HUES48 (cell line): ENCODE measurements at regions not wholly inside any gene's neighbourhood (a gene's known extent, or its start where the extent isn't known, plus 50 kb on each side); places are given as distances from the start of the nearest gene placed in this dataset.

ENCODE experiments used
- H3K27ac ChIP-seq: one replicate; pipeline ENCODE4 v1.7.0; 2013; ENCODE audit warnings: low read depth, low read length, inconsistent platforms
- H3K27me3 ChIP-seq: 2 replicates; pipeline ENCODE4 v1.6.1; 2013; ENCODE audit warnings: mild to moderate bottlenecking, low read length; ENCODE audit not compliant: control insufficient read depth, insufficient read depth
- H3K36me3 ChIP-seq: 2 replicates; pipeline ENCODE4 v1.6.1; 2013; ENCODE audit warnings: low read length; ENCODE audit not compliant: control insufficient read depth, insufficient read depth
- H3K4me1 ChIP-seq: 2 replicates; pipeline ENCODE4 v1.6.1; 2013; ENCODE audit warnings: mild to moderate bottlenecking, low read length; ENCODE audit not compliant: control insufficient read depth, insufficient read depth
- H3K4me3 ChIP-seq: 2 replicates; pipeline ENCODE4 v1.5.1; 2013; ENCODE audit warnings: mild to moderate bottlenecking, low read depth, low read length
- H3K9ac ChIP-seq: 2 replicates; pipeline ENCODE4 v1.6.1; 2013; ENCODE audit warnings: mild to moderate bottlenecking, low read depth, low read length, moderate library complexity
- H3K9me3 ChIP-seq: 2 replicates; pipeline ENCODE4 v1.6.1; 2013; ENCODE audit warnings: low read length; ENCODE audit not compliant: control insufficient read depth, insufficient read depth

DNA sequence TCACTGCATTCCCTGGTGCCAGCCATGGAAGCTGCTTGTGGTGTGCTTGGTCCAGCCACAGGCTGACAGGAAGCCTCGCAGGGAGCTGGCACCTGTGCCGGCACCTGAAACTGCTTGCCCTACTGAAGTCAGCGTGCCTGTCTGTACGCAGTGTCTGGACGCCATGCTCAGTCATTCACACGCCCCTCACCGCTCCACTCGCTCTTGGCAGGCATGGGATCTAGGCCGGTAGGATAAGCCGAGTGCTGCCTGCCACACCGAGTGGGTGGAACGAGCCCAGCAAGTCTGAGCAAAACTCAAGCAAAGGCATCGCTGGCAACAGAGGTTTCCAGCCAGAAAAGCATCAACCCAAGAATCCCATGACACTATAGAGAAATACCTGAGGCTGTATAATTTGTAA is 350.6 kb downstream of the CDH11 start:
- no peak overlapping the region for H3K9ac ChIP-seq
- no peak overlapping the region for H3K27ac ChIP-seq
- no peaks in the 10 kb centered on the region for H3K27me3 ChIP-seq
- H3K4me3 ChIP-seq, result no peak overlapping the region
- no peaks in the 10 kb centered on the region for H3K36me3 ChIP-seq
- H3K4me1 ChIP-seq, result no peaks in the 10 kb centered on the region
- no peaks in the 10 kb centered on the region for H3K9me3 ChIP-seq

DNA sequence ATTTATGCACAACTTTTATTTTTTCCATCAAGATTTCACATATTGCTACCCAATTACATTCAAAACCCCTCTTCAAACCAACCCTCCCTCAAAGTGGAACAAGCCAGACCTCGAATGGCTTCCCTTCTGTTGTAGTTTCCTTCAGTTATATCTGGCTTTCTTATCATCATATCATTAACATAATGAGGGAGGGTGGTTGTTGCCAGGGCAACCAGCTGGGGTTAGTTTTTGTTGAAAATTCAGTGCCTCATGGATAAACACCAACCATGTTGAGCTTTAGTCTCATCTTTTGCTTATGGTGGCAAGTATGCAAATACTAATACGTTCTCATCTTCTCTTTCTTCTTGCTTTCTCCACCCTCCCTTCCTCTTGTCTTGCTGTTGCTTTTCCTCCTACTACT is 359.7 kb downstream of the CDH11 start:
- Histone ChIP-seq H3K9ac (no peak overlapping the region), H3K27me3 (no peaks in the 10 kb centered on the region), H3K36me3 (no peaks in the 10 kb centered on the region), H3K9me3 (no peaks in the 10 kb centered on the region), H3K27ac (no peak overlapping the region), H3K4me1 (no peaks in the 10 kb centered on the region), H3K4me3 (no peak overlapping the region)

DNA sequence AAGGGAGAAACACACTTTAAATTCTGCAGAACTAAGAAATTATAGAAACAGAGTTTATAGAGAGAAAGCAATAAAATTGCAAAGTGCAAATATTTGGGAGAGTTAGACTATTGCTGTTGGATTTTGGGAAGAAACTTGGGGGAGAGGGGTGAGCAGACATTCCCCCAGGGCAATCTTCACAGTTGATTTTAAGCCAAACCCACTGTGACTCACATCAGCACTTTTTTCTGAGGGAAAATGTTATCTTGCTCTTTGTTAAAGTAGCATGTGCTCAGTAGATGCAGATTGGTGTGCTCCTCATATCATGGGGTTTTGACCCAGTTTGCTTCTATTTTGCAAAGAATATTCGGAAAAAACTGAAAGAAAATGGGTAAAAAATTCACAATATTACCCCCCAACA is 367.6 kb downstream of the CDH11 start:
- Histone ChIP-seq H3K9ac (no peak overlapping the region), H3K4me1 (no peaks in the 10 kb centered on the region), H3K36me3 (no peaks in the 10 kb centered on the region), H3K27ac (no peak overlapping the region), H3K27me3 (no peaks in the 10 kb centered on the region), H3K4me3 (no peak overlapping the region), H3K9me3 (no peaks in the 10 kb centered on the region)

DNA sequence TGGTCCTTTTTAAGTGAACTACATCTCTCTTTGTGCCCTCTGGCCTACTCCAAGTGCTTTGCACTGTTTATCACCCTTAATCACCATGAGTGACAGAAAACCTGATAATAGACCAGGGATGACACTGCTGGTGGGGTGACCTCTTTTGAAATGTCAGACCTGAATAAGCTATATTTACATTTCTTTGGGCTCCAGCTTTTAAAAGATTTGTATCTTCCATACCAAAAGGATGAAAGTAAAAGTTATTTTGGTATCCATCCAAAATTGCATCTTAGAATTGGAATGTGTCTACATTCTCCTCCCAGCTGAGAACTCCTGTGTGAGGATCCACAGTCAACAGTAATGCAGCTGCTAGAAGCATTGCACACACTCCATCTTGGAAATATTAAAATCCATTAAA is 370.0 kb downstream of the CDH11 start:
- Histone ChIP-seq H3K9ac (no peak overlapping the region), H3K4me3 (no peak overlapping the region), H3K27me3 (no peaks in the 10 kb centered on the region)

DNA sequence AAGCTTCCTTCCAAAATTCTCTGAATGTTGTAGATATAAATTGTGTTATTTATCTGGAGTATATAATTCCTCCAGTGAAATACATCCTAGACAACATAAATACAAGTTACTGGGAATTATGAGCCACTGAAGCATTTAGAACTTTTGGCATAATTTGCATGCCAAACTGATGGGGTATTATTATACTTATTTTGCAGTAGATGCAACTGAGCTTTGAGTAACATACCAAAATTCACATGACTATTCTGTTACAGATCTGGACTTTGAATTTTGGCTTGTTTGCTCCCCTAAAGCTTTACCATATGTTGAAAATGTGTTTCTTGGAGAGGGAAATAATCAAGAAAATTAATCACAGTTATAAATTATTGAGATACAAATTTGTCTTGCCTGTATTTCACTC is 372.5 kb downstream of the CDH11 start:
- no peak overlapping the region for H3K4me3 ChIP-seq
- H3K27ac ChIP-seq, result no peak overlapping the region
- H3K36me3 ChIP-seq, result no peaks in the 10 kb centered on the region
- H3K9ac ChIP-seq, result no peak overlapping the region
- H3K4me1 ChIP-seq, result peaks cover 14% of the 10 kb centered on the region
- H3K27me3 ChIP-seq, result no peaks in the 10 kb centered on the region
- H3K9me3 ChIP-seq, result no peaks in the 10 kb centered on the region

More for the DNA sequence above, 370.0 kb downstream of the CDH11 start:
- no peaks in the 10 kb centered on the region for H3K4me1 ChIP-seq
- H3K9me3 ChIP-seq, result no peaks in the 10 kb centered on the region
- no peak overlapping the region for H3K27ac ChIP-seq
- H3K36me3 ChIP-seq, result no peaks in the 10 kb centered on the region

DNA sequence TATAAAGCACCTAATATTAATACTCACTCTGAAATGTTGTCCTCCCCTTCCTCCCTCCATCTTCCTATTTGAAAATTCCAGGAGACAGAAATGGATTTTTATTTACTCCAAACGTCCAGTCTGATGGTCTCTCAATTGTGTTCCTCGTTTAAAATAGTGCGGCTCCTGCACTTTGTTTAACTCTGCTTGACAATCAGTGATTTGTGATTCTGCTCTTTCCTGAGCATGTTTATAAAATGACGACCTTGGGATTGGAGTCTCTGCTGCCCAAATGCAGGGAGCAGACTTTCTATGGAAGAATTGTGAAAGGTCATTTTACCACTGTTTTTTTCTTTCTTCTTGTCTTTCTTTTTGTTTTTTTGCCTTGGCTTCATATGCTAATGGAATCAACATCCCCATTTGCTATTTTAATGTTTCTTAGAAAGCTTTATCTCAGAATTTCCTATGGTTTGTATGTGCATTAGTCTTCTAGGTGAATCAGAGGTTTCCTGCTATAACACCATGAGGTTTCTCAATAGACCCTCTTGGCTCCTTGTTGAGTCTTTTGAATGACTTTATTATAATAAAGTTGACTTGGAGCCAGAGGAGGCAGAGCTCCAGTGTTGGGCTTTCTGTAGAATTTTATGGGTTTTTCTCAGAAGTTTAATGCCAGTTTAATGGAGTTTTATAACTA is 376.5 kb downstream of the CDH11 start:
- Histone ChIP-seq H3K4me3 (no peak overlapping the region), H3K4me1 (peaks cover 14% of the 10 kb centered on the region), H3K27ac (no peak overlapping the region), H3K9me3 (no peaks in the 10 kb centered on the region), H3K36me3 (no peaks in the 10 kb centered on the region), H3K27me3 (no peaks in the 10 kb centered on the region), H3K9ac (no peak overlapping the region)

DNA sequence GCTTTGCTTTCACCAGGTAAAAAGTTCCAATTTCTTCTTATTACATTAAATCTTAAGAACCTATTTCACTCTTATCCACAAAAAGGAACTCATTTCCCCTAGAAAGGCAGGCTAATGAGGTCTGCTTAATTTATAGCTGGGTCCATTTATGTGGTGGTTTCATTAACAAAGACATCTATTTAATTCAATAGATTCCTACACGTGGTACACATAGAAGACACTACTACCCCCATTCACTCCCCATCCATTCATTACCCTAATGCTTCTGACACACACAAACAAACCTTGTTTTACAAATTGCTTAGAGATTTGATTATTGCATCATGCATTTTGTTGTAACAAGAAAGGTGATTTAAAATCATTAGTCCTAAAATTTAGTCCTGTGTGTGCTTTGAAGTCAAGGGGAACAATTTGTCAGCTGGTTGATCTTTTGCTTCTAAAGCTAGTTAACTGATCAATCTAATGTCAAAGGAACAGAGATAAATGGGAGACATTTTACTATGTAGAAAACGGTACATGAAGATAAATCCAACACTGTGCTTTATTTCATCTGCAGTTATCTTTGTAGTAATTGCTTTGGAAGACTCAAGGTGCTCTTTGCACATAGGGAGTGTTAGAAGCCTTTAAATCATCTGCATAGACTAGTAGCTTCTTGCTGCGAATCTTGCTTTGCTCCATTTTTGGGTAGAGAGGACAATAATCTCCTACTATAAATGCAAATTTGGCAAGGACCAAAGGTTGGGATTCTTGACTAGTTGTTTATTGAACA is 379.2 kb downstream of the CDH11 start:
- H3K36me3 ChIP-seq, result no peaks in the 10 kb centered on the region
- H3K4me3 ChIP-seq, result no peak overlapping the region
- peaks cover 14% of the 10 kb centered on the region for H3K4me1 ChIP-seq
- no peaks in the 10 kb centered on the region for H3K27me3 ChIP-seq
- H3K27ac ChIP-seq, result no peak overlapping the region
- H3K9me3 ChIP-seq, result no peaks in the 10 kb centered on the region
- no peak overlapping the region for H3K9ac ChIP-seq

DNA sequence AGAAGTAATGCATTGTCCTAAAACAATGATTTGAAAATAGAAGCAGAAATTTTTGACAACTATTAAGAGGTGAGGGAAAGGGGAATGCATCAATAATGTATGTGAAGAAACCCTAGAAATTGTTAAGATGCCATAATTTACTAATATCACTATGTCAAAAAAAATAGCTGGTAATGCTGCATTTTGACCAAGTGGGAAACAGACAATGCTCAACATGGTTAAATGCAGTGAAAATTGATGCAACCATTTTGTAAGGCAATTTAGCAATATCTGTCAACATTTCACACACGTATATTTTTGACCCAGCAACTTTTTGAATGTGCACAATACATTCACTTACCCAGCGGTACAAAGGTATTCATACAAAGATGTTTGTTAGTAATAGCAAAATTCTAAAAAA is 381.6 kb downstream of the CDH11 start:
- Histone ChIP-seq H3K4me3 (no peak overlapping the region), H3K4me1 (peaks cover 3% of the 10 kb centered on the region; the same call in 1 of the 2 replicates), H3K9ac (no peak overlapping the region), H3K9me3 (no peaks in the 10 kb centered on the region), H3K36me3 (no peaks in the 10 kb centered on the region), H3K27me3 (no peaks in the 10 kb centered on the region), H3K27ac (no peak overlapping the region)

DNA sequence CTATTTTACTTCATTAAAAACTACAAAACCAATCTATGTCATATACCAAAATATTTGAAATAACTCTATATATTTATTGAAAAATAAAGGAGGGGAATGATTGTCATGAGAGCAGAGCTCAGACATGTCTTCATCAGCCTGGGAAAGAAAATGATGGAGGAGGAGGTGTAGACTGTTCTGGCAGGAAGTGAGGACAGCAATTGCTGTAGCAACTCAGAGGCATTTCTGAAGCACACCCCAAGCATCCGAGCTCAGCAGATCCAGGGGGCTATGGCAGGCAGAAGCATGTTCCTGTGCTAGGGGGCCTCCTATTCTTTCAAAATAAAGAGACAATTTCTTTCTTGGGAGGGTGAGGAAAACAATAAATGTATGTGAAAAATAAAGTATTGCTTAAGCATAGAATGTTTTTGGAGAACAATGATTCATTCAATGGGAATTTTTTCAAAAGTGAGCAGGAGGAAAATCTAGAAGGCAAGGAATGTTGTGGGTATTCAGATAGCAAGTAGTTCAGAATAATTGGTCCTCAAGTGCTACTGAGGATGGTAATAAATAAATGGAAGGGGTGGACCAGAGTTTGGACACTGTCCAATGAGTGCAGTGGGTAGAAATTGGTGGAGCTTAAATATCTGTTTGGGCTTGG is 383.4 kb downstream of the CDH11 start:
- H3K4me1 ChIP-seq, result no peaks in the 10 kb centered on the region
- no peaks in the 10 kb centered on the region for H3K36me3 ChIP-seq
- no peak overlapping the region for H3K9ac ChIP-seq
- H3K27me3 ChIP-seq, result no peaks in the 10 kb centered on the region
- no peaks in the 10 kb centered on the region for H3K9me3 ChIP-seq
- H3K4me3 ChIP-seq, result no peak overlapping the region
- H3K27ac ChIP-seq, result no peak overlapping the region

DNA sequence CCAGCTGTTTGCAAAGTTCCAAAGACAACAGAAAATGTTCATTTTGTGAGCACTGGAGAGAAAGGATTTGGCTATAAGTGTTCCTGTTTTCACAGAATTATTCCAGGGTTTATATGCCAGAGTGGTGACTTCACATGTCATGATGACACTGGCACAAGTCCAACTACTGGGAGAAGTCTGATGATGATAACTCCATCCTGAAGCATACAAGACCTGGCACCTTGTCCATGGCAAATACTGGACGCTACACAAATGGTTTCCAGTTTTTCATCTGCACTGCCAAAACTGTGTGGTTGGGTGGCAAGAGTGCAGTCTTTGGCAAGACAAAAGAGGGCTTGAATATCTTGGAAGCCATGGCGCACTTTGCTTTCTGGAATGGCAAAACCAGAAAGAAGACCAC is 385.0 kb downstream of the CDH11 start:
- H3K9ac ChIP-seq, result no peak overlapping the region
- H3K9me3 ChIP-seq, result no peaks in the 10 kb centered on the region
- H3K4me3 ChIP-seq, result no peak overlapping the region
- no peak overlapping the region for H3K27ac ChIP-seq
- no peaks in the 10 kb centered on the region for H3K36me3 ChIP-seq
- no peaks in the 10 kb centered on the region for H3K27me3 ChIP-seq
- H3K4me1 ChIP-seq, result no peaks in the 10 kb centered on the region

DNA sequence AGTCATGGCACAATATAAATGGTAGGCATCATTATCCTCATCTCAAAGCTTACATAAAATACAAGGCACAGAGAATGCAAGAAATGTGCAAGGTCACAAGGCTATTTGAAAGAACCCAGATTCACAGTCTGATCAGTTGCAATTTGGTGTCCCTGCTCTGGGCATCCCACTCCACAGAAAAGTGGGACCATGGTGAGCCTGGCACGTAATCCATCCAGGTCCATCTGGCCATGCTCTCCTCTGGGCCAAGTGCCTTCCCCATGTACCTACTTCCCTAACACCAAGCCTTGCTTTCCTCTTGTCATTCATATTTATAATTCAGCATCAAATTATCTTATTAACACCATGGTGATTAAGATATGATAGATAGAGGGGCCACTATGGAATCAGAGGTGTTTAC is 390.0 kb downstream of the CDH11 start:
- H3K27me3 ChIP-seq, result no peaks in the 10 kb centered on the region
- no peaks in the 10 kb centered on the region for H3K4me1 ChIP-seq
- H3K27ac ChIP-seq, result no peak overlapping the region
- H3K9me3 ChIP-seq, result no peaks in the 10 kb centered on the region
- H3K4me3 ChIP-seq, result no peak overlapping the region
- no peak overlapping the region for H3K9ac ChIP-seq
- no peaks in the 10 kb centered on the region for H3K36me3 ChIP-seq
